NCI-H460 (cell line): ENCODE measurements at regions not wholly inside any gene's neighbourhood (a gene's known extent, or its start where the extent isn't known, plus 50 kb on each side); places are given as distances from the start of the nearest gene placed in this dataset.
"Not testable (repeated sequence)": the region's sequence is repeated elsewhere in the genome, so short reads cannot be mapped to it uniquely, and the experiment has no call there.

ENCODE experiments used
- DNase-seq: peaks from one replicate; pipeline ENCODE4 v3.0.0-alpha.2; 2016; ENCODE audit warnings: low read depth; ENCODE audit errors: extremely low read depth

- no peak for DNase-seq
Measured at GRCh38 chr1:55904541-55904940, 674.8 kb downstream of the PLPP3 start.

- no peak for DNase-seq
Measured at GRCh38 chr1:55898181-55898580, 681.2 kb downstream of the PLPP3 start.

GRCh38 chr1:55896210-55896609, 681.0 kb upstream of the USP24 start:
- DNase-seq, result no peak

- no peak for DNase-seq
Measured at GRCh38 chr1:55894521-55894920, 679.4 kb upstream of the USP24 start.

- peak; percentile 30 for DNase-seq
Measured at GRCh38 chr1:55893155-55893554, 678.0 kb upstream of the USP24 start.

GRCh38 chr1:55888685-55889317, 673.6 kb upstream of the USP24 start:
- DNase-seq, result no peak

GRCh38 chr1:55886856-55887712, 671.9 kb upstream of the USP24 start:
- DNase-seq, result no peak

- no peak for DNase-seq
Measured at GRCh38 chr1:55885619-55886018, 670.5 kb upstream of the USP24 start.

GRCh38 chr1:55882931-55883330, 667.8 kb upstream of the USP24 start:
- DNase-seq, result no peak

GRCh38 chr1:55879346-55879745, 664.2 kb upstream of the USP24 start:
- no peak for DNase-seq

GRCh38 chr1:55877437-55878232, 662.5 kb upstream of the USP24 start:
- DNase-seq, result no peak

- DNase-seq, result no peak
Measured at GRCh38 chr1:55876276-55877060, 661.3 kb upstream of the USP24 start.

GRCh38 chr1:55870106-55870505, 654.9 kb upstream of the USP24 start:
- no peak for DNase-seq

GRCh38 chr1:55869065-55869464, 653.9 kb upstream of the USP24 start:
- no peak for DNase-seq

GRCh38 chr1:55868026-55868425, 652.9 kb upstream of the USP24 start:
- no peak for DNase-seq

- no peak for DNase-seq
Measured at GRCh38 chr1:55867304-55867843, 652.2 kb upstream of the USP24 start.

- not testable (repeated sequence) for DNase-seq
Measured at GRCh38 chr1:55865778-55866177, 650.6 kb upstream of the USP24 start.

- DNase-seq, result no peak
Measured at GRCh38 chr1:55864251-55864650, 649.1 kb upstream of the USP24 start.

- no peak for DNase-seq
Measured at GRCh38 chr1:55861676-55862340, 646.6 kb upstream of the USP24 start.
